ENCODE measurements at regions not wholly inside any gene's neighbourhood (a gene's known extent, or its start where the extent isn't known, plus 50 kb on each side); places are given as distances from the start of the nearest gene placed in this dataset.

- Mint-ChIP-seq H3K9me3 (no peaks in the 10 kb centered on the region), H3K27ac (no peak overlapping the region), H3K4me3 (no peak overlapping the region), H3K36me3 (no peaks in the 10 kb centered on the region), H3K4me1 (ENCODE audit: unreplicated experiment) (peaks cover 3% of the 10 kb centered on the region), H3K27me3 (peaks cover 41% of the 10 kb centered on the region)
- DNase-seq (ENCODE audit: extremely low spot score, unreplicated experiment), result no peak
- no peak for TF ChIP-seq CTCF (conservative IDR thresholded peaks at IDR 0.05)
Observed at GRCh38 chr2:100752628-100753333, 67.2 kb upstream of the NPAS2 start.

- no peak for TF ChIP-seq CTCF (conservative IDR thresholded peaks at IDR 0.05)
- Mint-ChIP-seq H3K36me3 (no peaks in the 10 kb centered on the region), H3K27me3 (peaks cover 39% of the 10 kb centered on the region), H3K4me3 (no peak overlapping the region), H3K9me3 (no peaks in the 10 kb centered on the region), H3K4me1 (ENCODE audit: unreplicated experiment) (no peaks in the 10 kb centered on the region), H3K27ac (no peak overlapping the region)
- DNase-seq (ENCODE audit: extremely low spot score, unreplicated experiment), result no peak
Observed at GRCh38 chr2:100753444-100753843, 66.5 kb upstream of the NPAS2 start.

- Mint-ChIP-seq H3K27me3 (peaks cover 39% of the 10 kb centered on the region), H3K27ac (no peak overlapping the region), H3K36me3 (no peaks in the 10 kb centered on the region), H3K4me1 (ENCODE audit: unreplicated experiment) (no peaks in the 10 kb centered on the region), H3K4me3 (no peak overlapping the region), H3K9me3 (no peaks in the 10 kb centered on the region)
- no peak for TF ChIP-seq CTCF (conservative IDR thresholded peaks at IDR 0.05)
- DNase-seq (ENCODE audit: extremely low spot score, unreplicated experiment), result no peak
Observed at GRCh38 chr2:100753881-100754280, 66.1 kb upstream of the NPAS2 start.

- H3K9me3 Mint-ChIP-seq, result no peaks in the 10 kb centered on the region
- no peak for DNase-seq (ENCODE audit: extremely low spot score, unreplicated experiment)
- H3K36me3 Mint-ChIP-seq, result no peaks in the 10 kb centered on the region
- H3K27me3 Mint-ChIP-seq, result peaks cover 37% of the 10 kb centered on the region
- no peak overlapping the region for H3K4me3 Mint-ChIP-seq
- H3K4me1 Mint-ChIP-seq (ENCODE audit: unreplicated experiment), result no peaks in the 10 kb centered on the region
- no peak overlapping the region for H3K27ac Mint-ChIP-seq
- no peak for TF ChIP-seq CTCF (conservative IDR thresholded peaks at IDR 0.05)
Observed at GRCh38 chr2:100754951-100755350, 65.0 kb upstream of the NPAS2 start.

GRCh38 chr2:100755441-100755840, 64.5 kb upstream of the NPAS2 start:
- no peak for TF ChIP-seq CTCF (conservative IDR thresholded peaks at IDR 0.05)
- H3K36me3 Mint-ChIP-seq, result no peaks in the 10 kb centered on the region
- no peak overlapping the region for H3K27ac Mint-ChIP-seq

More at GRCh38 chr2:100755441-100755840, 64.5 kb upstream of the NPAS2 start:
- peaks cover 36% of the 10 kb centered on the region for H3K27me3 Mint-ChIP-seq
- DNase-seq (ENCODE audit: extremely low spot score, unreplicated experiment), result no peak
- H3K4me1 Mint-ChIP-seq (ENCODE audit: unreplicated experiment), result no peaks in the 10 kb centered on the region
- H3K9me3 Mint-ChIP-seq, result no peaks in the 10 kb centered on the region
- no peak overlapping the region for H3K4me3 Mint-ChIP-seq
